H9 (cell line): ENCODE measurements at regions not wholly inside any gene's neighbourhood (a gene's known extent, or its start where the extent isn't known, plus 50 kb on each side); places are given as distances from the start of the nearest gene placed in this dataset.

Experiments
- DNase-seq: peaks from one replicate; pipeline ENCODE4 v3.0.0-alpha.2; 2017
- H2AFZ ChIP-seq: one replicate; pipeline ENCODE4 v1.6.1; 2013; ENCODE audit warnings: mild to moderate bottlenecking, low read length, control low read depth, moderate library complexity
- H2AK5ac ChIP-seq: 2 replicates; pipeline ENCODE4 v1.6.1; 2013; ENCODE audit warnings: low read length, control low read depth, mixed read lengths; ENCODE audit not compliant: insufficient read length
- H2BK120ac ChIP-seq: one replicate; pipeline ENCODE4 v1.6.1; 2013; ENCODE audit warnings: low read depth, mild to moderate bottlenecking, low read length, control low read depth, inconsistent platforms; ENCODE audit not compliant: poor library complexity, severe bottlenecking
- H2BK12ac ChIP-seq: 2 replicates; pipeline ENCODE4 v1.6.1; 2013; ENCODE audit warnings: low read length, control low read depth, mixed read lengths, low read depth; ENCODE audit not compliant: insufficient read length
- H2BK15ac ChIP-seq: 2 replicates; pipeline ENCODE4 v1.6.1; 2013; ENCODE audit warnings: low read depth, low read length, control low read depth
- H2BK20ac ChIP-seq: one replicate; pipeline ENCODE4 v1.6.1; 2013; ENCODE audit warnings: low read depth, mild to moderate bottlenecking, low read length, control low read depth, inconsistent platforms; ENCODE audit not compliant: poor library complexity, severe bottlenecking
- H2BK5ac ChIP-seq: 2 replicates; pipeline ENCODE4 v1.6.1; 2013; ENCODE audit warnings: low read length, control low read depth, mixed read lengths; ENCODE audit not compliant: insufficient read length
- H3K14ac ChIP-seq: 2 replicates; pipeline ENCODE4 v1.6.1; 2013; ENCODE audit warnings: low read length, control low read depth; ENCODE audit not compliant: insufficient read depth
- H3K18ac ChIP-seq: 2 replicates; pipeline ENCODE4 v1.6.1; 2013; ENCODE audit warnings: low read depth, mild to moderate bottlenecking, mixed read lengths, low read length, control low read depth; ENCODE audit not compliant: insufficient read length
- H3K23ac ChIP-seq: 2 replicates; pipeline ENCODE4 v1.6.1; 2013; ENCODE audit warnings: low read length, control low read depth, mixed read lengths, low read depth; ENCODE audit not compliant: insufficient read length
- H3K23me2 ChIP-seq: 2 replicates; pipeline ENCODE4 v1.6.1; 2013; ENCODE audit warnings: low read depth, mild to moderate bottlenecking, mixed read lengths, low read length, control low read depth; ENCODE audit not compliant: insufficient read length, poor library complexity, severe bottlenecking
- H3K27ac ChIP-seq: 2 replicates; pipeline ENCODE4 v1.5.1; 2013; ENCODE audit warnings: low read length, control low read depth, mixed read lengths, low read depth; ENCODE audit not compliant: insufficient read length
- H3K27me3 ChIP-seq: 2 replicates; pipeline ENCODE4 v1.6.1; 2013; ENCODE audit warnings: low read length, control low read depth, inconsistent platforms; ENCODE audit not compliant: insufficient read depth
- H3K4ac ChIP-seq: 2 replicates; pipeline ENCODE4 v1.6.1; 2013; ENCODE audit warnings: low read depth, mild to moderate bottlenecking, control low read depth, inconsistent platforms, low read length, moderate library complexity
- H3K4me1 ChIP-seq: 2 replicates; pipeline ENCODE4 v1.6.1; 2013; ENCODE audit warnings: low read length, control low read depth, inconsistent platforms; ENCODE audit not compliant: insufficient read depth
- H3K4me2 ChIP-seq: 2 replicates; pipeline ENCODE4 v1.6.1; 2013; ENCODE audit warnings: low read length, control low read depth, mixed read lengths; ENCODE audit not compliant: insufficient read length, insufficient read depth
- H3K56ac ChIP-seq: 2 replicates; pipeline ENCODE4 v1.6.1; 2013; ENCODE audit warnings: low read depth, mild to moderate bottlenecking, mixed read lengths, low read length, control low read depth; ENCODE audit not compliant: insufficient read length
- H3K79me1 ChIP-seq: 2 replicates; pipeline ENCODE4 v1.6.1; 2013; ENCODE audit warnings: low read depth, mild to moderate bottlenecking, moderate library complexity, low read length, control low read depth, inconsistent platforms; ENCODE audit not compliant: insufficient read depth, poor library complexity, severe bottlenecking
- H3K79me2 ChIP-seq: 2 replicates; pipeline ENCODE4 v1.6.1; 2013; ENCODE audit warnings: low read length, control low read depth, inconsistent platforms; ENCODE audit not compliant: insufficient read depth
- H3K9ac ChIP-seq: 2 replicates; pipeline ENCODE4 v1.6.1; 2013; ENCODE audit warnings: low read length, control low read depth, mixed read lengths; ENCODE audit not compliant: insufficient read length; ENCODE audit errors: extremely low read depth
- H3K9me3 ChIP-seq: one replicate; pipeline ENCODE4 v1.6.1; 2013; ENCODE audit warnings: low read depth, low read length, inconsistent platforms; ENCODE audit not compliant: control insufficient read depth
- H3T11ph ChIP-seq: one replicate; pipeline ENCODE4 v1.6.1; 2013; ENCODE audit warnings: mild to moderate bottlenecking, low read length, control low read depth, inconsistent platforms
- H4K20me1 ChIP-seq: one replicate; pipeline ENCODE4 v1.6.1; 2013; ENCODE audit not compliant: control insufficient read depth, insufficient read length, insufficient read depth
- H4K5ac ChIP-seq: 2 replicates; pipeline ENCODE4 v1.6.1; 2013; ENCODE audit warnings: low read depth, mild to moderate bottlenecking, mixed read lengths, low read length, control low read depth; ENCODE audit not compliant: insufficient read length
- H4K8ac ChIP-seq: replicated peaks from 2 replicates; pipeline ENCODE4 v1.6.1; 2013; ENCODE audit warnings: low read length, control low read depth, mixed read lengths, low read depth; ENCODE audit not compliant: insufficient read length
- H4K91ac ChIP-seq: 2 replicates; pipeline ENCODE4 v1.6.1; 2013; ENCODE audit warnings: low read depth, mild to moderate bottlenecking, moderate library complexity, mixed read lengths, low read length, control low read depth; ENCODE audit not compliant: insufficient read length
- H3K27ac Mint-ChIP-seq, 3 experiments: 2 replicates in 2 of 3; 3 replicates in 1 of 3; pipeline ENCODE4 v1.8.0; 2020 to 2021; ENCODE audit warnings: mixed read lengths in 3 of 3, mild to moderate bottlenecking in 1 of 3, moderate library complexity in 1 of 3
- H3K27me3 Mint-ChIP-seq: 2 replicates; pipeline ENCODE4 v1.8.0; 2021; ENCODE audit warnings: low read depth, mild to moderate bottlenecking, moderate library complexity, mixed read lengths
- H3K36me3 Mint-ChIP-seq, 3 experiments: 2 replicates in 2 of 3; 3 replicates in 1 of 3; pipeline ENCODE4 v1.8.0; 2020 to 2021; ENCODE audit warnings: low read depth in 3 of 3, mixed read lengths in 3 of 3; ENCODE audit not compliant: insufficient read depth in 1 of 3
- H3K4me1 Mint-ChIP-seq, 2 experiments: 2 replicates each; pipeline ENCODE4 v1.8.0; 2020; ENCODE audit warnings: mixed read lengths in 2 of 2
- H3K4me3 Mint-ChIP-seq, 2 experiments: 2 replicates in 1 of 2; 3 replicates in 1 of 2; pipeline ENCODE4 v1.8.0; 2020 to 2021; ENCODE audit warnings: mild to moderate bottlenecking in 2 of 2, mixed read lengths in 2 of 2, moderate library complexity in 1 of 2
- H3K9me3 Mint-ChIP-seq, 2 experiments: 2 replicates in 1 of 2; 3 replicates in 1 of 2; pipeline ENCODE4 v1.8.0; 2020; ENCODE audit warnings: mild to moderate bottlenecking in 2 of 2, mixed read lengths in 2 of 2, moderate library complexity in 1 of 2
- CTCF ChIP-seq: fragments of 200-600 bp; sonication (generic); conservative IDR thresholded peaks from 3 replicates; pipeline ENCODE4 v1.8.0; 2021; ENCODE audit warnings: antibody characterized with exemption, mild to moderate bottlenecking
- WGBS: extraction: QIAGEN DNeasy Blood & Tissue Kit; methylation state at CpG from one replicate; pipeline ENCODE4 v1.1.7; 2013; ENCODE audit warnings: missing lambda C conversion rate, low lambda C conversion rate, mixed read lengths; ENCODE audit not compliant: insufficient read length; ENCODE audit errors: extremely low coverage; 5-methylcytosine and 5-hydroxymethylcytosine counted together

GRCh38 chr6:40183902-40184301 lies 249.6 kb upstream of the MOCS1 start:
- Mint-ChIP-seq H3K36me3 (peaks cover 27 to 36% (median 35%) of the 10 kb centered on the region in 3 experiments), H3K9me3 (peaks cover 32 to 46% of the 10 kb centered on the region in 2 experiments), H3K27ac (peak overlapping the region in 1 of 3 experiments; percentile 58; a peak in 2 of 7 replicates), H3K4me3 (no peak overlapping the region), H3K4me1 (peaks cover 15 to 27% of the 10 kb centered on the region in 2 experiments), H3K27me3 (peaks cover 7% of the 10 kb centered on the region; the same call in 1 of the 2 replicates)
- H4K91ac ChIP-seq = no peak overlapping the region
- no peak overlapping the region for H2AK5ac ChIP-seq
- no peak overlapping the region for H2BK15ac ChIP-seq
- H3K4me1 ChIP-seq = no peaks in the 10 kb centered on the region
- H4K20me1 ChIP-seq = no peaks in the 10 kb centered on the region
- no peak overlapping the region for H4K8ac ChIP-seq
- no peak overlapping the region for H2AFZ ChIP-seq
- H3K9ac ChIP-seq = no peak overlapping the region
- H3K18ac ChIP-seq = no peak overlapping the region
- H2BK5ac ChIP-seq = no peak overlapping the region
- H3K23me2 ChIP-seq = no peaks in the 10 kb centered on the region
- no peak overlapping the region for H3K4me2 ChIP-seq
- H2BK20ac ChIP-seq = no peak overlapping the region
- H2BK12ac ChIP-seq = no peak overlapping the region
- H3K79me2 ChIP-seq = no peaks in the 10 kb centered on the region
- no peak overlapping the region for H3K23ac ChIP-seq
- WGBS = no CpG with 5 or more reads among the region's 4 CpGs
- no peak for TF ChIP-seq CTCF
- no peaks in the 10 kb centered on the region for H3K79me1 ChIP-seq
- no peaks in the 10 kb centered on the region for H3K27me3 ChIP-seq
- peak; percentile 83 for DNase-seq
- no peak overlapping the region for H4K5ac ChIP-seq
- H3K56ac ChIP-seq = no peak overlapping the region
- no peak overlapping the region for H2BK120ac ChIP-seq
- H3K27ac ChIP-seq = no peak overlapping the region
- no peak overlapping the region for H3K4ac ChIP-seq
- no peak overlapping the region for H3K14ac ChIP-seq
- no peaks in the 10 kb centered on the region for H3K9me3 ChIP-seq
- H3T11ph ChIP-seq = no peak overlapping the region
